ENCODE measurements at regions not wholly inside any gene's neighbourhood (a gene's known extent, or its start where the extent isn't known, plus 50 kb on each side); places are given as distances from the start of the nearest gene placed in this dataset.

DNA sequence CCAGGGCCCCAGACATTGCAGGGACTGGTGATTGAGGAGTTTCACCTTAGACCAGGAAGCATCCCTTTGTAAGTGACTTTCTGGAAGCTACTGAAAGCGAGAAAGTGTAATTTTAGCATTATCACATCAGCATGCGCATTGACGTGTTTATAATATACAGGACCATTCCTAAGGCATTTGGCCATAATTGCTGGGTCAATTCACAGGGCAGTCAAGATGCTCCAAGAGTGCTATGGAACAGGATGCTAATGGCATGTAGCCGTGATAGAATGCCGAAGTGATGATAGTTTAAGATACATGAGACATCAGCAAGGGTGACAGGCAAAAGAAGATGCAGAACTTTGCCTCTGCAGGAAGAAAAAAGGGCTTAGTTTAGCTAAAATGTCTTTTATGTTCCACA, 347.6 kb upstream of the NBEA start:
- Histone ChIP-seq H3K36me3 (ENCODE audit: control insufficient read depth, insufficient read depth, low read length) (no peaks in the 10 kb centered on the region), H3K4me3 (ENCODE audit: low read depth, low read length) (no peak overlapping the region), H3K27me3 (ENCODE audit: control insufficient read depth, insufficient read depth, low read length) (no peaks in the 10 kb centered on the region)
- TF ChIP-seq, protein P1, sequence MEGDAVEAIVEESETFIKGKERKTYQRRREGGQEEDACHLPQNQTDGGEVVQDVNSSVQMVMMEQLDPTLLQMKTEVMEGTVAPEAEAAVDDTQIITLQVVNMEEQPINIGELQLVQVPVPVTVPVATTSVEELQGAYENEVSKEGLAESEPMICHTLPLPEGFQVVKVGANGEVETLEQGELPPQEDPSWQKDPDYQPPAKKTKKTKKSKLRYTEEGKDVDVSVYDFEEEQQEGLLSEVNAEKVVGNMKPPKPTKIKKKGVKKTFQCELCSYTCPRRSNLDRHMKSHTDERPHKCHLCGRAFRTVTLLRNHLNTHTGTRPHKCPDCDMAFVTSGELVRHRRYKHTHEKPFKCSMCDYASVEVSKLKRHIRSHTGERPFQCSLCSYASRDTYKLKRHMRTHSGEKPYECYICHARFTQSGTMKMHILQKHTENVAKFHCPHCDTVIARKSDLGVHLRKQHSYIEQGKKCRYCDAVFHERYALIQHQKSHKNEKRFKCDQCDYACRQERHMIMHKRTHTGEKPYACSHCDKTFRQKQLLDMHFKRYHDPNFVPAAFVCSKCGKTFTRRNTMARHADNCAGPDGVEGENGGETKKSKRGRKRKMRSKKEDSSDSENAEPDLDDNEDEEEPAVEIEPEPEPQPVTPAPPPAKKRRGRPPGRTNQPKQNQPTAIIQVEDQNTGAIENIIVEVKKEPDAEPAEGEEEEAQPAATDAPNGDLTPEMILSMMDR (IDR thresholded peaks at IDR 0.05; ENCODE audit: insufficient read depth, low read length, poor library complexity, severe bottlenecking): no peak
- no peak for DNase-seq (ENCODE audit: low read depth)

DNA sequence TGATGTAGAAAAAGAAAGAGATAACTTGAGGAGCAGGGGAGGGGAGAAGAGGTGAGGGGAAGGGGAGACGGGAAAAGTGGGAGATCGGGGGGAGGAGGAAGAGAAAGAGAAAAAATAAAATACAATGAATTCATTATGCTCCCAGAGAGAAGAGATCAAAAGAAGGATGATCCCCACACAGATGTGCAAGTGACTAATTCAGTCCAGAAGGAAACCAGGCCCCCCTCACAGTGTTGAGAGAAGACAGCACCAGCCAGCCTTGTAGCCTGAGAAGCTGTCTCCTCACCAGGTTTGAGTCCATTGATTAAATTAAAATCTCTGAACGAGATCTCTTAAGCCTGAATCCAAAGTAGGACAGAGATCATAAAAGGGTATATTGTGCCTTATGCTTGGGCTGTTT, 333.7 kb upstream of the NBEA start:
- TF ChIP-seq, protein P1 (IDR thresholded peaks at IDR 0.05; ENCODE audit: insufficient read depth, low read length, poor library complexity, severe bottlenecking): no peak
- Histone ChIP-seq H3K4me3 (ENCODE audit: low read depth, low read length) (no peak overlapping the region), H3K27me3 (ENCODE audit: control insufficient read depth, insufficient read depth, low read length) (no peaks in the 10 kb centered on the region), H3K36me3 (ENCODE audit: control insufficient read depth, insufficient read depth, low read length) (no peaks in the 10 kb centered on the region)
- no peak for DNase-seq (ENCODE audit: low read depth)

DNA sequence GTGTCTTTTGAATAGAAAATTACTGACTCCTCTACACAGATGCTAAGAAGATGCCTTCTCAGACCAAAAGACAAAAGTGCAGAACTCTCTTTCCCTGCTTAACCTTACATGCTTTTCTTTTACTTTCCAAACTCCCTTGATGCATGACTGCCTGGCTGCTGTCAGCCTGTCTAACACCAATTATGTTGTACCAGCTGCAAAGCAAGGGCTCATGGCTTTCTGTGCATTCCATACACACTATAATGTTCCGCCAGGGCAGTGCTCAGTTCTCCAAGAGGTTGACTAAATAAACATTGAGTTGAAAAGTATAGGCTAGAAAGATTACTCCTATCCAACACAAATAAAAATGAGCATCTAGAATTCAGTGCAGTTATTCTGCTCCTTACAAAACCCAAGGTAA, 330.4 kb upstream of the NBEA start:
- Histone ChIP-seq H3K4me3 (ENCODE audit: low read depth, low read length) (no peak overlapping the region), H3K27me3 (ENCODE audit: control insufficient read depth, insufficient read depth, low read length) (no peaks in the 10 kb centered on the region), H3K36me3 (ENCODE audit: control insufficient read depth, insufficient read depth, low read length) (no peaks in the 10 kb centered on the region)
- DNase-seq (ENCODE audit: low read depth): peak; percentile 5
- TF ChIP-seq, protein P1 (IDR thresholded peaks at IDR 0.05; ENCODE audit: insufficient read depth, low read length, poor library complexity, severe bottlenecking): no peak

DNA sequence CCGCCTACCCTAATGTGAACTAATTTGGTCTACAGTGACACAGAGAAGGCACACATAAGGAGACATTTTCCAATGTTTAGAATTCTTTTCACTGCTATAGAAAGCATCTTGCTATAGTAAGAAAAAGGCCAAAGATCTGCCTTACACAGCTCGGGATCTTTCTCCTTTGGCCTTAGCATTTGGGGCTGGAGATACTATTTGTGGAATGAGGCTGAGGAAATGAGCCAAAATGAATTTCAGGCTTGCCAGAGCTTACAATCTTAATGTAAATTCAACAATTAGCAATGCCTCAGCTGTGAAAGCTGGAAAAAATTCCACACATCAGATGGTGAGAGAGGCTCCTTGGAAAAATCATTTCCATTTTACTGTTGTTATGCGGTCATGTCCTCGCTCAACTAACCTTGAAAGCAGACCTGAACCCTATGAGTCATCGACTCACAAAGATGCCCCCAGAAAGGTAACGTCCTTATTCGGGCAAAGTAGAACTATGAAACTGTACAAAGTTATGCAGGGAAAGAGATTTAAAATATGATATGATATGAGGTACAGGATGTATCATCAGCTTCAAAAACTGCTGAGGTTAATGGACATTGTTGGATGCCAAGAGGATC, 324.5 kb upstream of the NBEA start:
- Histone ChIP-seq H3K36me3 (ENCODE audit: control insufficient read depth, insufficient read depth, low read length) (no peaks in the 10 kb centered on the region), H3K27me3 (ENCODE audit: control insufficient read depth, insufficient read depth, low read length) (no peaks in the 10 kb centered on the region), H3K4me3 (ENCODE audit: low read depth, low read length) (no peak overlapping the region)
- TF ChIP-seq, protein P1 (IDR thresholded peaks at IDR 0.05; ENCODE audit: insufficient read depth, low read length, poor library complexity, severe bottlenecking): no peak
- peak; percentile 18 for DNase-seq (ENCODE audit: low read depth)

DNA sequence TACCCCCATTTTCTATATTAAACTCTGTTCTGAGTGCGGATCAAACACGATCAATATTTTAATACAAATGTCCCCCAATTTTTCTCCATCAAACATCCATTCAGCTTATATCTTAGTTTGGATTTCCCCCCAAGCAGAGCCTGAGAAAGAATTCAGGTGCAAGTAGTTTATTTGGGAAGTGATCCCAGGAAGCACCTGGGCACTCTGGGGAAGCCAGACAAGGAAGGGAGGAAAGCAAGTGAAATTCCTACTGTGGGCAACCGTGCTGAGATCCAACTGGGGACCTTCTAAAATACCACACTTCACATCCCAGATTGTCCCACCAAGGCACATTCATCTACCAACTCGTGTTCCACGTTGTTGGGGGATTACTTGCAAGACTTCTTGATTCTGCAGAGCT, 323.4 kb upstream of the NBEA start:
- Histone ChIP-seq H3K4me3 (ENCODE audit: low read depth, low read length) (no peak overlapping the region), H3K36me3 (ENCODE audit: control insufficient read depth, insufficient read depth, low read length) (no peaks in the 10 kb centered on the region), H3K27me3 (ENCODE audit: control insufficient read depth, insufficient read depth, low read length) (no peaks in the 10 kb centered on the region)
- TF ChIP-seq, protein P1 (IDR thresholded peaks at IDR 0.05; ENCODE audit: insufficient read depth, low read length, poor library complexity, severe bottlenecking): no peak
- DNase-seq (ENCODE audit: low read depth): no peak

DNA sequence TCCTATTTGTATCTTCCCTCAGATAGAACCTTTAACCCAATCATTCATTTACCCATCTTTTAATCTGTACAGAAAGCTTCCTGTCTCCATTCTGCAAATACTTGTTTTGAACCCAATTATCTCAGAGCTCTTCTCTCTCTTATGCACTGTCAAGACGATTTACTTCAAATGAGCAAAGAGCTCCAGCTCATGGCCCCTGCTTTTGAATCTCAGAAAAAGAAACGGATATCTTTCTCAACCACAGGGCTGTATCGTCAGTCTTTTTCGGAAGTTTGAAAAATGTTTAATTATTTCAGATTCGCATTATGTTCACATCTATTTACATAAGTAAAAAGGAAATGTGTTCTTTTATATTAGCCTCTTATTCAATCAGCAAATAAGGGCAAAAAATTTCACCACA, 322.7 kb upstream of the NBEA start:
- DNase-seq (ENCODE audit: low read depth): no peak
- Histone ChIP-seq H3K4me3 (ENCODE audit: low read depth, low read length) (no peak overlapping the region), H3K27me3 (ENCODE audit: control insufficient read depth, insufficient read depth, low read length) (no peaks in the 10 kb centered on the region), H3K36me3 (ENCODE audit: control insufficient read depth, insufficient read depth, low read length) (no peaks in the 10 kb centered on the region)
- TF ChIP-seq, protein P1 (IDR thresholded peaks at IDR 0.05; ENCODE audit: insufficient read depth, low read length, poor library complexity, severe bottlenecking): no peak

Measured in kidney epithelial cell (primary cell).